Mesothelial cell of epicardium (in vitro differentiated cells): ENCODE measurements at regions not wholly inside any gene's neighbourhood (a gene's known extent, or its start where the extent isn't known, plus 50 kb on each side); places are given as distances from the start of the nearest gene placed in this dataset.
A peak's percentile ranks its signal among the peaks of the same experiment; 100 is the strongest.

Experiments used
- DNase-seq, 2 experiments: peaks; one replicate each; pipeline ENCODE4 v3.0.0; 2021; ENCODE audit warnings: low spot score in 2 of 2; ENCODE audit not compliant: unreplicated experiment in 2 of 2
- H3K27ac Mint-ChIP-seq: 2 replicates; pipeline ENCODE4 v1.8.0; 2021; ENCODE audit warnings: mixed read lengths
- H3K27me3 Mint-ChIP-seq: 2 replicates; pipeline ENCODE4 v1.8.0; 2021; ENCODE audit warnings: low read depth, mixed read lengths
- H3K36me3 Mint-ChIP-seq: 2 replicates; pipeline ENCODE4 v1.8.0; 2021; ENCODE audit warnings: mixed read lengths
- H3K4me1 Mint-ChIP-seq: 2 replicates; pipeline ENCODE4 v1.8.0; 2021; ENCODE audit warnings: mixed read lengths
- H3K4me3 Mint-ChIP-seq: 2 replicates; pipeline ENCODE4 v1.8.0; 2021; ENCODE audit warnings: mild to moderate bottlenecking, moderate library complexity, mixed read lengths
- H3K9me3 Mint-ChIP-seq: 2 replicates; pipeline ENCODE4 v1.8.0; 2021; ENCODE audit warnings: mixed read lengths
- TF ChIP-seq, protein P1 (sequence below): fragments of 200-600 bp; sonication (generic); IDR thresholded peaks from one replicate; pipeline ENCODE4 v1.5.0; 2021; ENCODE audit warnings: antibody characterized with exemption; ENCODE audit not compliant: unreplicated experiment

- peak overlapping the region; percentile 18 for H3K27ac Mint-ChIP-seq
- H3K27me3 Mint-ChIP-seq: no peaks in the 10 kb centered on the region
- no peaks in the 10 kb centered on the region for H3K36me3 Mint-ChIP-seq
- DNase-seq: no peak
- no peaks in the 10 kb centered on the region for H3K9me3 Mint-ChIP-seq
- no peak overlapping the region for H3K4me3 Mint-ChIP-seq
- peaks cover 47% of the 10 kb centered on the region for H3K4me1 Mint-ChIP-seq
- TF ChIP-seq, protein P1, sequence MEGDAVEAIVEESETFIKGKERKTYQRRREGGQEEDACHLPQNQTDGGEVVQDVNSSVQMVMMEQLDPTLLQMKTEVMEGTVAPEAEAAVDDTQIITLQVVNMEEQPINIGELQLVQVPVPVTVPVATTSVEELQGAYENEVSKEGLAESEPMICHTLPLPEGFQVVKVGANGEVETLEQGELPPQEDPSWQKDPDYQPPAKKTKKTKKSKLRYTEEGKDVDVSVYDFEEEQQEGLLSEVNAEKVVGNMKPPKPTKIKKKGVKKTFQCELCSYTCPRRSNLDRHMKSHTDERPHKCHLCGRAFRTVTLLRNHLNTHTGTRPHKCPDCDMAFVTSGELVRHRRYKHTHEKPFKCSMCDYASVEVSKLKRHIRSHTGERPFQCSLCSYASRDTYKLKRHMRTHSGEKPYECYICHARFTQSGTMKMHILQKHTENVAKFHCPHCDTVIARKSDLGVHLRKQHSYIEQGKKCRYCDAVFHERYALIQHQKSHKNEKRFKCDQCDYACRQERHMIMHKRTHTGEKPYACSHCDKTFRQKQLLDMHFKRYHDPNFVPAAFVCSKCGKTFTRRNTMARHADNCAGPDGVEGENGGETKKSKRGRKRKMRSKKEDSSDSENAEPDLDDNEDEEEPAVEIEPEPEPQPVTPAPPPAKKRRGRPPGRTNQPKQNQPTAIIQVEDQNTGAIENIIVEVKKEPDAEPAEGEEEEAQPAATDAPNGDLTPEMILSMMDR: no peak
These were observed 83.8 kb upstream of the FAM169A start for GRCh38 chr5:74949976-74950375.

- no peaks in the 10 kb centered on the region for H3K27me3 Mint-ChIP-seq
- H3K4me1 Mint-ChIP-seq: peaks cover 35% of the 10 kb centered on the region
- no peak overlapping the region for H3K4me3 Mint-ChIP-seq
- H3K36me3 Mint-ChIP-seq: no peaks in the 10 kb centered on the region
- no peak for DNase-seq
- TF ChIP-seq, protein P1: no peak
- peak overlapping the region; percentile 78 for H3K27ac Mint-ChIP-seq
- H3K9me3 Mint-ChIP-seq: no peaks in the 10 kb centered on the region
These were observed 81.9 kb upstream of the FAM169A start for GRCh38 chr5:74948031-74948546.

- Mint-ChIP-seq H3K36me3 (no peaks in the 10 kb centered on the region), H3K9me3 (no peaks in the 10 kb centered on the region), H3K27ac (no peak overlapping the region), H3K27me3 (no peaks in the 10 kb centered on the region), H3K4me3 (no peak overlapping the region), H3K4me1 (peaks cover 21% of the 10 kb centered on the region)
- DNase-seq: no peak
- TF ChIP-seq, protein P1: no peak
These were observed 80.3 kb upstream of the FAM169A start for GRCh38 chr5:74946471-74946870.

- Mint-ChIP-seq H3K27ac (no peak overlapping the region), H3K4me1 (peaks cover 21% of the 10 kb centered on the region), H3K36me3 (no peaks in the 10 kb centered on the region), H3K4me3 (no peak overlapping the region), H3K27me3 (no peaks in the 10 kb centered on the region), H3K9me3 (no peaks in the 10 kb centered on the region)
- DNase-seq: no peak
- TF ChIP-seq, protein P1: no peak
These were observed 79.5 kb upstream of the FAM169A start for GRCh38 chr5:74945561-74946165.

DNA sequence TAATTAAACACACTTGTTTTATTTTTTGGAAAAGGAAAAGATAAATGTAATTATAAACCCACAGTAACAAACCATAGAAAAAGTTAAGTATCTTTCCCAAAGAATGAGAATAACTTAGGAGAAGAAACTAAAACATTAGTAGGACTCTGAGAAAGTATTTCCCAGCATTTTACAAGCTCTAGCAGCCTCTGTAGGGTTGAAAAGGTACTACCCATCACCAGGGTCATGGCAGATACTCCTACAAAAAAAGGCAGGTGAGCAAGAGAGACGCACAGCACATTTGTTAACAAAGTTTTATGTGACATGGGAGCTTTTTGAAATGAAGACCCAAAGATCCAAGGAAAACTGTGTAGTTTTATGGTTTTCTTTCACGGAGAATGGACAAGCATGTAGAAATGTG lies 77.7 kb upstream of the FAM169A start:
- no peak for DNase-seq
- Mint-ChIP-seq H3K4me3 (no peak overlapping the region), H3K4me1 (peaks cover 17% of the 10 kb centered on the region), H3K27me3 (no peaks in the 10 kb centered on the region), H3K27ac (no peak overlapping the region), H3K36me3 (no peaks in the 10 kb centered on the region), H3K9me3 (peaks cover 9% of the 10 kb centered on the region)
- TF ChIP-seq, protein P1: no peak
